SH-SY5Y (cell line): ENCODE measurements at regions not wholly inside any gene's neighbourhood (a gene's known extent, or its start where the extent isn't known, plus 50 kb on each side); places are given as distances from the start of the nearest gene placed in this dataset.

Source experiments
- GATA2 ChIP-seq: IDR thresholded peaks from 2 replicates; pipeline ENCODE4 v1.6.1; 2011; ENCODE audit warnings: mild to moderate bottlenecking, low read depth, low read length
- GATA3 ChIP-seq: IDR thresholded peaks from 2 replicates; pipeline ENCODE4 v1.6.1; 2011; ENCODE audit warnings: low read depth, mild to moderate bottlenecking, low read length, moderate library complexity

- TF ChIP-seq GATA3 (no peak), GATA2 (no peak)
These were observed 124.1 kb downstream of the SP3 start for GRCh38 chr2:173841110-173841509.

- no peak for TF ChIP-seq GATA2
- TF ChIP-seq GATA3, result no peak
These were observed 121.6 kb downstream of the SP3 start for GRCh38 chr2:173843526-173843925.

- TF ChIP-seq GATA2 (peak; percentile 88), GATA3 (peak; percentile 44; the same call in 1 of the 2 replicates)
These were observed 114.0 kb downstream of the SP3 start for GRCh38 chr2:173851141-173851641.

- TF ChIP-seq GATA3 (no peak), GATA2 (no peak)
These were observed 111.0 kb downstream of the SP3 start for GRCh38 chr2:173854141-173854540.

GRCh38 chr2:173854840-173855239, 110.3 kb downstream of the SP3 start:
- TF ChIP-seq GATA2, result no peak
- TF ChIP-seq GATA3, result no peak

DNA sequence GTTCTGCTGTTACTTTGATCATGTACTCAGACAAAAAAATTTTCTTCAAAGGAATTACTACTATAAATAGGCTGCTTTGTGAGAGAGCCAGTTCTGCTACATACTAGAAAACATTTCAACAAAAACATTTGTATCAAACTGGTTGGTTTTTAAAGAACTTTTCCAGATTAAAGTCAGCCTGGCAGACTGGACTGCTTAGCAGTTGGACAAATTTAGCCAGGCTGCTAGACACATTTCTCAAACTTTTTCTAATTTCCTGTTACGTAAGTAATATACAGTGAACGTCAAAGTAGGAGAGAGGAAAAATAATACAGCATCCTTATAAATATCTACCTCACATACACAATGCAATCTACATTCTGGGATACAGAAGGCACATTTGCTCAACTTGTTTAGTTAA, 109.5 kb downstream of the SP3 start:
- TF ChIP-seq GATA3 (no peak), GATA2 (no peak)
